Left ventricle myocardium inferior (tissue), 1 donor: ENCODE measurements at regions not wholly inside any gene's neighbourhood (a gene's known extent, or its start where the extent isn't known, plus 50 kb on each side); places are given as distances from the start of the nearest gene placed in this dataset.

Source experiments
- DNase-seq: peaks from one replicate; pipeline ENCODE4 v3.0.0-alpha.2; 2020
- H3K27ac ChIP-seq: fragments of 200-600 bp; replicated peaks from 2 replicates; pipeline ENCODE4 v1.8.0; 2021
- H3K27me3 ChIP-seq: fragments of 200-600 bp; 2 replicates; pipeline ENCODE4 v1.8.0; 2021; ENCODE audit warnings: low read depth
- H3K36me3 ChIP-seq: fragments of 200-600 bp; 2 replicates; pipeline ENCODE4 v1.8.0; 2021
- H3K4me1 ChIP-seq: fragments of 200-600 bp; 2 replicates; pipeline ENCODE4 v1.8.0; 2021
- H3K4me3 ChIP-seq: fragments of 200-600 bp; 2 replicates; pipeline ENCODE4 v1.8.0; 2021; ENCODE audit warnings: mild to moderate bottlenecking, moderate library complexity
- H3K9me3 ChIP-seq: fragments of 200-600 bp; replicated peaks from 2 replicates; pipeline ENCODE4 v1.8.0; 2021
- CTCF ChIP-seq: fragments of 200-600 bp; IDR thresholded peaks from 2 replicates; pipeline ENCODE4 v1.8.0; 2021; ENCODE audit warnings: antibody characterized with exemption, mild to moderate bottlenecking, borderline replicate concordance
- intact Hi-C: fragments of 100-400 bp; cut with micrococcal nuclease; formaldehyde crosslinking; loops from one replicate; pipeline ENCODE4 v1.11.0; 2022
- donor health status: DM: no; HTN: yes; CAD: no; lungs with severe emphysema.

GRCh38 chr10:109427411-109427810 lies 495.9 kb downstream of the XPNPEP1 start:
- H3K4me1 ChIP-seq, result no peaks in the 10 kb centered on the region
- no peak for DNase-seq
- intact Hi-C loops, result no loop called here
- no peaks in the 10 kb centered on the region for H3K27me3 ChIP-seq
- no peak for TF ChIP-seq CTCF
- H3K4me3 ChIP-seq, result no peak overlapping the region
- H3K27ac ChIP-seq, result no peak overlapping the region
- H3K36me3 ChIP-seq, result no peaks in the 10 kb centered on the region
- H3K9me3 ChIP-seq, result no peaks in the 10 kb centered on the region

- Histone ChIP-seq H3K27me3 (no peaks in the 10 kb centered on the region), H3K27ac (no peak overlapping the region), H3K36me3 (no peaks in the 10 kb centered on the region), H3K9me3 (no peaks in the 10 kb centered on the region), H3K4me1 (no peaks in the 10 kb centered on the region), H3K4me3 (no peak overlapping the region)
- no peak for TF ChIP-seq CTCF
- intact Hi-C loops, result no loop called here
- DNase-seq, result no peak
Observed at GRCh38 chr10:109426987-109427386, 496.3 kb downstream of the XPNPEP1 start.

- no peaks in the 10 kb centered on the region for H3K9me3 ChIP-seq
- intact Hi-C loops, result no loop called here
- H3K4me3 ChIP-seq, result no peak overlapping the region
- no peaks in the 10 kb centered on the region for H3K36me3 ChIP-seq
- no peak overlapping the region for H3K27ac ChIP-seq
- no peaks in the 10 kb centered on the region for H3K4me1 ChIP-seq
- no peak for TF ChIP-seq CTCF
- no peak for DNase-seq
- H3K27me3 ChIP-seq, result no peaks in the 10 kb centered on the region
Observed at GRCh38 chr10:109418795-109419194, 504.5 kb downstream of the XPNPEP1 start.

- DNase-seq, result no peak
- Histone ChIP-seq H3K27ac (no peak overlapping the region), H3K4me3 (no peak overlapping the region), H3K9me3 (no peaks in the 10 kb centered on the region), H3K4me1 (no peaks in the 10 kb centered on the region), H3K27me3 (no peaks in the 10 kb centered on the region), H3K36me3 (no peaks in the 10 kb centered on the region)
- intact Hi-C loops, result no loop called here
- no peak for TF ChIP-seq CTCF
Observed at GRCh38 chr10:109417803-109418202, 505.5 kb downstream of the XPNPEP1 start.

- no peak overlapping the region for H3K27ac ChIP-seq
- H3K4me3 ChIP-seq, result no peak overlapping the region
- intact Hi-C loops, result no loop called here
- TF ChIP-seq CTCF, result no peak
- no peaks in the 10 kb centered on the region for H3K9me3 ChIP-seq
- no peaks in the 10 kb centered on the region for H3K36me3 ChIP-seq
- no peaks in the 10 kb centered on the region for H3K27me3 ChIP-seq
- DNase-seq, result no peak
- no peaks in the 10 kb centered on the region for H3K4me1 ChIP-seq
Observed at GRCh38 chr10:109412353-109412752, 511.0 kb downstream of the XPNPEP1 start.

- Histone ChIP-seq H3K9me3 (no peaks in the 10 kb centered on the region), H3K27ac (no peak overlapping the region), H3K4me1 (no peaks in the 10 kb centered on the region), H3K27me3 (no peaks in the 10 kb centered on the region), H3K36me3 (no peaks in the 10 kb centered on the region), H3K4me3 (no peak overlapping the region)
- no peak for DNase-seq
- no peak for TF ChIP-seq CTCF
- intact Hi-C loops, result no loop called here
Observed at GRCh38 chr10:109411917-109412316, 511.4 kb downstream of the XPNPEP1 start.
